ENCODE measurements at regions not wholly inside any gene's neighbourhood (a gene's known extent, or its start where the extent isn't known, plus 50 kb on each side); places are given as distances from the start of the nearest gene placed in this dataset.

DNA sequence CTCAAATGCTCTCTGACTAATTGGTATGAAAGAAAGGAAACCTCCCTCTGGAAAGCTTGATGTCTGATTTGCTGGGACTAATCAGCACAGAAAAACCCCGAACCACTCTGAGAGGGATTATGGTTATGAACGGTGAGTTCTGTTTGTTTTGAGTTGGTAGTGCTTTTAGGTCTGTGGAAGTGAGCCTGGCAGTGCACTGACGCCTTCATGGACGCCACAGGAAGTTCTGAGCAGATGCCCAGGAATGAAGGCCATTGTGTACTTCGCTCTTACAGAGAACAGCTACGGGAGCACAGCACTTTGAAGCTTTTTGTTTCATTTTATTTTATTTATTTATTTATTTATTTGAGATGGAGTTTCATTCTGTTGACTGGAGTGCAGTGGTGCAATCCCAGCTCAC is 754.1 kb downstream of the QKI start:
- intact Hi-C loops (cut with DNase I), result no loop called here
- no peak overlapping the region for H3K4me3 ChIP-seq
- H3K36me3 ChIP-seq, result no peaks in the 10 kb centered on the region
- H3K27ac ChIP-seq, result no peak overlapping the region
- DNase-seq (no peak), ATAC-seq (no peak)
- no peaks in the 10 kb centered on the region for H3K4me1 ChIP-seq
- 60% methylated on average over 6 of the region's 6 CpGs for WGBS (ENCODE audit: insufficient coverage, low coverage, low lambda C conversion rate, missing lambda C conversion rate)
- no peaks in the 10 kb centered on the region for H3K27me3 ChIP-seq
- TF ChIP-seq, protein P1, sequence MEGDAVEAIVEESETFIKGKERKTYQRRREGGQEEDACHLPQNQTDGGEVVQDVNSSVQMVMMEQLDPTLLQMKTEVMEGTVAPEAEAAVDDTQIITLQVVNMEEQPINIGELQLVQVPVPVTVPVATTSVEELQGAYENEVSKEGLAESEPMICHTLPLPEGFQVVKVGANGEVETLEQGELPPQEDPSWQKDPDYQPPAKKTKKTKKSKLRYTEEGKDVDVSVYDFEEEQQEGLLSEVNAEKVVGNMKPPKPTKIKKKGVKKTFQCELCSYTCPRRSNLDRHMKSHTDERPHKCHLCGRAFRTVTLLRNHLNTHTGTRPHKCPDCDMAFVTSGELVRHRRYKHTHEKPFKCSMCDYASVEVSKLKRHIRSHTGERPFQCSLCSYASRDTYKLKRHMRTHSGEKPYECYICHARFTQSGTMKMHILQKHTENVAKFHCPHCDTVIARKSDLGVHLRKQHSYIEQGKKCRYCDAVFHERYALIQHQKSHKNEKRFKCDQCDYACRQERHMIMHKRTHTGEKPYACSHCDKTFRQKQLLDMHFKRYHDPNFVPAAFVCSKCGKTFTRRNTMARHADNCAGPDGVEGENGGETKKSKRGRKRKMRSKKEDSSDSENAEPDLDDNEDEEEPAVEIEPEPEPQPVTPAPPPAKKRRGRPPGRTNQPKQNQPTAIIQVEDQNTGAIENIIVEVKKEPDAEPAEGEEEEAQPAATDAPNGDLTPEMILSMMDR (IDR thresholded peaks at IDR 0.05), result no peak
- TF ChIP-seq POLR2A (IDR thresholded peaks at IDR 0.05), result no peak
- no peaks in the 10 kb centered on the region for H3K9me3 ChIP-seq

GRCh38 chr6:164167873-164168405 is 753.4 kb downstream of the QKI start:
- 31% methylated on average over 3 of the region's 8 CpGs for whole genome bisulfite sequencing (ENCODE audit: insufficient coverage, low coverage, low lambda C conversion rate, missing lambda C conversion rate)
- intact Hi-C loops (cut with DNase I), result no loop called here
- no peaks in the 10 kb centered on the region for H3K36me3 ChIP-seq
- no peaks in the 10 kb centered on the region for H3K4me1 ChIP-seq
- H3K27me3 ChIP-seq, result no peaks in the 10 kb centered on the region
- no peak overlapping the region for H3K27ac ChIP-seq
- no peaks in the 10 kb centered on the region for H3K9me3 ChIP-seq
- DNase-seq (no peak), ATAC-seq (peak in 1 of 4 donors; percentile 17)
- no peak overlapping the region for H3K4me3 ChIP-seq
- no peak for TF ChIP-seq POLR2A (IDR thresholded peaks at IDR 0.05)
- TF ChIP-seq, protein P1 (IDR thresholded peaks at IDR 0.05), result no peak

DNA sequence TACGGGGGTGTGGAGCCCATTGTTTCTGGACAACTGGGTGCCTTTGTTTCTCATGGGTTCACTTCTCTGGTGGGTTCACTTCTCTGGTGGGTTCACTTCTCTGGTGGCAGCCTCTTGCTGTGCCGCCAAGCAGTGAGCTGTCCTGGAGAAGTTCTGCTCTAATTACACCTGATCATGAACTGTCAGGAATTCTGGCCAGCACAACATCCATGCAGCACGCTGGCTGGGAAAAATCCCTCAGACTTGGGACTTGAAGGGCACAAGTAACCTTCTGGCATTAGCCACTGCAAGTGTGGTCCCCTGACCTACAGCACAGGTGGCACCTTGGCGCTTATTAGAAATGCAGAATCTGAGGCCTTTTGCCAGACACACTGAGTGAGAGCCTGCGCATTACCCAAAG is 752.5 kb downstream of the QKI start:
- Histone ChIP-seq H3K27ac (no peak overlapping the region), H3K9me3 (no peaks in the 10 kb centered on the region), H3K36me3 (no peaks in the 10 kb centered on the region), H3K4me3 (no peak overlapping the region), H3K4me1 (no peaks in the 10 kb centered on the region), H3K27me3 (no peaks in the 10 kb centered on the region)
- DNase-seq (no peak), ATAC-seq (no peak)
- WGBS (ENCODE audit: insufficient coverage, low coverage, low lambda C conversion rate, missing lambda C conversion rate), result 45% methylated on average over 3 of the region's 5 CpGs
- intact Hi-C loops (cut with DNase I), result no loop called here
- no peak for TF ChIP-seq POLR2A (IDR thresholded peaks at IDR 0.05)
- TF ChIP-seq, protein P1 (IDR thresholded peaks at IDR 0.05), result no peak

- Histone ChIP-seq H3K27me3 (no peaks in the 10 kb centered on the region), H3K4me1 (no peaks in the 10 kb centered on the region), H3K27ac (no peak overlapping the region), H3K4me3 (no peak overlapping the region), H3K9me3 (no peaks in the 10 kb centered on the region), H3K36me3 (no peaks in the 10 kb centered on the region)
- DNase-seq (no peak), ATAC-seq (no peak)
- WGBS (ENCODE audit: insufficient coverage, low coverage, low lambda C conversion rate, missing lambda C conversion rate), result 62% methylated on average over 6 of the region's 7 CpGs
- intact Hi-C loops (cut with DNase I), result no loop called here
- TF ChIP-seq, protein P1 (IDR thresholded peaks at IDR 0.05), result no peak
- TF ChIP-seq POLR2A (IDR thresholded peaks at IDR 0.05), result no peak
Measured at GRCh38 chr6:164166515-164166914, 752.0 kb downstream of the QKI start.

DNA sequence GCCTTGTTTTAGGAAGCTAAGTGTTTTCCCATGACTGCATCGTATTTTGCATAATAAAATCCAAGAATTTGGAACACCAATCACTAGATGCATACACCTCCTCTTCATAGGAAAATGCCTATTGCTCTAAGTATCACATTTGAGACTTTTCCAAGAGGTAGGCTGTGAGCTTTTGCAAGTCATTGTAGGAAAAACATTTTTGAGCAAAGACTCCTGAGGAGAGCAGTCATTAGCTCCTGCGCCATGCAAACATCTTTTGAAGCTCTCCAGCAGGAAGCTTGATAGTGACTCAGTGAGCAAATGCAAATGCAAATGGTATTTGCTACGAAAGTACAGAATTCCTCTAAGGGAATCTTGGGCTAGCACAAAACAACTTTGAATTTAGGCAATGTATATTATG is 750.4 kb downstream of the QKI start:
- no peak for DNase-seq
- Histone ChIP-seq H3K4me3 (no peak overlapping the region), H3K27me3 (no peaks in the 10 kb centered on the region), H3K27ac (no peak overlapping the region), H3K9me3 (no peaks in the 10 kb centered on the region), H3K36me3 (no peaks in the 10 kb centered on the region), H3K4me1 (no peaks in the 10 kb centered on the region)
- TF ChIP-seq POLR2A (IDR thresholded peaks at IDR 0.05), result no peak
- TF ChIP-seq, protein P1 (IDR thresholded peaks at IDR 0.05), result no peak
- 48% methylated on average over 2 of the region's 3 CpGs for WGBS (ENCODE audit: insufficient coverage, low coverage, low lambda C conversion rate, missing lambda C conversion rate)
- intact Hi-C loops (cut with DNase I), result no loop called here
- ATAC-seq, result no peak
